ENCODE measurements at regions not wholly inside any gene's neighbourhood (a gene's known extent, or its start where the extent isn't known, plus 50 kb on each side); places are given as distances from the start of the nearest gene placed in this dataset.
"Not testable (repeated sequence)": the region's sequence is repeated elsewhere in the genome, so short reads cannot be mapped to it uniquely, and the experiment has no call there.

DNA sequence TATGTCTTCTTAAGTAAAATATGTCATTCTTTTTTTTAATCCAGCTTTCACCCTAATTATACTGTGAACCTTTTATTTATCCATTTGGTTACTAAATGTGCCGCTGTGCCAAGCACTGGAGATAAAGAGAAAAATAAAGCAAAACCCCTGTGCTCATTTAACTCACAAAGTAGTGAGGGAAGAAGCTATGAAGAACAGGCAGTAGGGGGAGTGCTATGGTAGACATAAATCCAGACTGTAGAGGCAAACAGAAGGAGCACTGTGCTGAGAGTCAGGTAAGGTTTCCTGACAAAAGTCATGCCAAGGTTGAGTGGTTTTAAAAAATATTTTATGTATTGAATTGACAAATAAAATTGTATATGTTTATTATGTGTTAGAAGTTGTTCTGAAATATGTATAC is 188.5 kb upstream of the SYT10 start:
- Histone ChIP-seq H3K4me3 (no peak overlapping the region), H3K27ac (ENCODE audit: low read depth in 1 of 2, low read length in 1 of 2) (no peak overlapping the region), H3K9me3 (ENCODE audit: control insufficient read depth in 4 of 4, insufficient read depth in 3 of 4, low read length in 3 of 4) (no peaks in the 10 kb centered on the region), H3K4me1 (ENCODE audit: control insufficient read depth in 5 of 5, insufficient read depth in 5 of 5, low read length in 5 of 5) (no peaks in the 10 kb centered on the region), H3K27me3 (ENCODE audit: control insufficient read depth in 3 of 3, insufficient read depth in 3 of 3, low read length in 2 of 3) (no peaks in the 10 kb centered on the region), H3K9ac (ENCODE audit: insufficient read depth in 1 of 2, low read length in 2 of 2) (no peak overlapping the region), H3K36me3 (ENCODE audit: control insufficient read depth in 4 of 4, insufficient read depth in 4 of 4, low read length in 4 of 4) (no peaks in the 10 kb centered on the region)
- ATAC-seq (ENCODE audit: insufficient read depth, low FRiP score) = no peak
- TF ChIP-seq, protein P1, sequence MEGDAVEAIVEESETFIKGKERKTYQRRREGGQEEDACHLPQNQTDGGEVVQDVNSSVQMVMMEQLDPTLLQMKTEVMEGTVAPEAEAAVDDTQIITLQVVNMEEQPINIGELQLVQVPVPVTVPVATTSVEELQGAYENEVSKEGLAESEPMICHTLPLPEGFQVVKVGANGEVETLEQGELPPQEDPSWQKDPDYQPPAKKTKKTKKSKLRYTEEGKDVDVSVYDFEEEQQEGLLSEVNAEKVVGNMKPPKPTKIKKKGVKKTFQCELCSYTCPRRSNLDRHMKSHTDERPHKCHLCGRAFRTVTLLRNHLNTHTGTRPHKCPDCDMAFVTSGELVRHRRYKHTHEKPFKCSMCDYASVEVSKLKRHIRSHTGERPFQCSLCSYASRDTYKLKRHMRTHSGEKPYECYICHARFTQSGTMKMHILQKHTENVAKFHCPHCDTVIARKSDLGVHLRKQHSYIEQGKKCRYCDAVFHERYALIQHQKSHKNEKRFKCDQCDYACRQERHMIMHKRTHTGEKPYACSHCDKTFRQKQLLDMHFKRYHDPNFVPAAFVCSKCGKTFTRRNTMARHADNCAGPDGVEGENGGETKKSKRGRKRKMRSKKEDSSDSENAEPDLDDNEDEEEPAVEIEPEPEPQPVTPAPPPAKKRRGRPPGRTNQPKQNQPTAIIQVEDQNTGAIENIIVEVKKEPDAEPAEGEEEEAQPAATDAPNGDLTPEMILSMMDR (IDR thresholded peaks at IDR 0.05; ENCODE audit: control extremely low read depth, extremely low read depth) = no peak
- 92 to 94% methylated on average over 1 of the region's 1 CpG for WGBS, 2 donors
- no peak for DNase-seq

DNA sequence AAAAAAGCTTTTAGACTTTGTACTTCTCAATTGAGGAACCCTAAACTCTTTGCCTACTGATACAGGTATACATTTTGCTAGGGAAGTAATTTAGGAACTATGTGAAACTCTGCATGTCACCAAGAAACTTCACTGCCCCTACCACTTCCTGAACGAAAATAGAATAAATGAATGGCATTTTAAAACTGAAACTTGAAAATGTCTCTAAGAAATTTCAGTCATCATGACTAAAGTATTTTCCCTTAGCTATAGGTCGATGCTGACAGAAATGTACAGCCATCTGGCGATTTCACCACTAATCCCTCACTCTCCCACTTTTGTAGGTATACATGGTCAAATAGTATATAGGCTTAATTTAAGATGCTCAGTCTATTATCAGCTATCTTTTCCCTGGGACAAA is 194.9 kb upstream of the SYT10 start:
- Histone ChIP-seq H3K27ac (ENCODE audit: low read depth in 1 of 2, low read length in 1 of 2) (no peak overlapping the region), H3K27me3 (ENCODE audit: control insufficient read depth in 3 of 3, insufficient read depth in 3 of 3, low read length in 2 of 3) (no peaks in the 10 kb centered on the region), H3K4me1 (ENCODE audit: control insufficient read depth in 5 of 5, insufficient read depth in 5 of 5, low read length in 5 of 5) (no peaks in the 10 kb centered on the region), H3K4me3 (no peak overlapping the region), H3K9ac (ENCODE audit: insufficient read depth in 1 of 2, low read length in 2 of 2) (no peak overlapping the region), H3K36me3 (ENCODE audit: control insufficient read depth in 4 of 4, insufficient read depth in 4 of 4, low read length in 4 of 4) (no peaks in the 10 kb centered on the region), H3K9me3 (ENCODE audit: control insufficient read depth in 4 of 4, insufficient read depth in 3 of 4, low read length in 3 of 4) (no peaks in the 10 kb centered on the region)
- TF ChIP-seq, protein P1 (IDR thresholded peaks at IDR 0.05; ENCODE audit: control extremely low read depth, extremely low read depth) = no peak
- 61 to 64% methylated on average over 3 of the region's 3 CpGs for WGBS, 2 donors
- DNase-seq = no peak
- ATAC-seq (ENCODE audit: insufficient read depth, low FRiP score) = no peak

DNA sequence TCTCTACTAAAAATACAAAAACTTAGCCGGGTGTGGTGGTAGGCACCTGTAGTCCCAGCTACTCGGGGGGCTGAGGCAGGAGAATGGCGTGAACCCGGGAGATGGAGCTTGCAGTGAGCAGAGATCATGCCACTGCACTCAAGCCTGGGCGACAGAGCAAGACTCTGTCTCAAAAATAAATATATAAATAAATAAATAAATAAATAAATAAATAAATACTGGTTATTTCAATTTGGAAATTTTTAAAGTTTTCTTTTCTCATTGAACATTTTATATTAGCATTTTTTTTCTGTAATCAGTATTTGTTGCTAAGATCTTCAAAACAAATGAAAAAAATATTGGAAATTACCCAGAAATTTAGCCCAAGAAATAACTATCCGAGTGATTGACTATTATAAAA is 197.3 kb upstream of the SYT10 start:
- H3K36me3 ChIP-seq (ENCODE audit: control insufficient read depth in 4 of 4, insufficient read depth in 4 of 4, low read length in 4 of 4) = not testable (repeated sequence)
- WGBS, 2 donors = 88 to 91% methylated on average over 6 of the region's 6 CpGs

DNA sequence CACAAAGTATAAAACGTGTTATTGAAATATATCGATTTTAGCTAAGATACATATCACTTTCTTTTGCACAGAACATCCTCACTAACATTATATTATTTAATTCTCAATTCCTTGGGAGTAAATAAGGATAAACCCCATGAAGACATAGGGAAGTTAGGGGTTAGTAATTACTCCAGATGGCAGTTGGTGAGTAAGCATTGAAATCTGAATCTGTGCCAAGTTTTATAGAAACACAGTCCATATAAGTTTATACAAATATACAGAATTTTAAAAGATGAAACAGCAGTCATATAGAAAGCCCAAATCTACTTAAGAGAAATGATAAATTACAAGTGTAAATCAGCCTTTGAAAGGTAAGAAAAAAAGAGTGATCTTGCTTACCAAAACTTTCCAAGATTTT is 200.4 kb upstream of the SYT10 start:
- H3K36me3 ChIP-seq (ENCODE audit: control insufficient read depth in 4 of 4, insufficient read depth in 4 of 4, low read length in 4 of 4) = no peaks in the 10 kb centered on the region
- no peak for ATAC-seq (ENCODE audit: insufficient read depth, low FRiP score)
- no peak overlapping the region for H3K27ac ChIP-seq (ENCODE audit: low read depth in 1 of 2, low read length in 1 of 2)
- no peaks in the 10 kb centered on the region for H3K27me3 ChIP-seq (ENCODE audit: control insufficient read depth in 3 of 3, insufficient read depth in 3 of 3, low read length in 2 of 3)
- H3K9me3 ChIP-seq (ENCODE audit: control insufficient read depth in 4 of 4, insufficient read depth in 3 of 4, low read length in 3 of 4) = no peaks in the 10 kb centered on the region
- DNase-seq = no peak
- H3K4me1 ChIP-seq (ENCODE audit: control insufficient read depth in 5 of 5, insufficient read depth in 5 of 5, low read length in 5 of 5) = no peaks in the 10 kb centered on the region
- WGBS, 2 donors = 91 to 94% methylated on average over 2 of the region's 2 CpGs
- TF ChIP-seq, protein P1 (IDR thresholded peaks at IDR 0.05; ENCODE audit: control extremely low read depth, extremely low read depth) = no peak
- H3K9ac ChIP-seq (ENCODE audit: insufficient read depth in 1 of 2, low read length in 2 of 2) = no peak overlapping the region
- H3K4me3 ChIP-seq = no peak overlapping the region

More for the DNA sequence above, 197.3 kb upstream of the SYT10 start:
- H3K9me3 ChIP-seq (ENCODE audit: control insufficient read depth in 4 of 4, insufficient read depth in 3 of 4, low read length in 3 of 4); ATAC-seq (ENCODE audit: insufficient read depth, low FRiP score); H3K27ac ChIP-seq (ENCODE audit: low read depth in 1 of 2, low read length in 1 of 2); DNase-seq; H3K4me3 ChIP-seq; H3K9ac ChIP-seq (ENCODE audit: insufficient read depth in 1 of 2, low read length in 2 of 2); H3K4me1 ChIP-seq (ENCODE audit: control insufficient read depth in 5 of 5, insufficient read depth in 5 of 5, low read length in 5 of 5); H3K27me3 ChIP-seq (ENCODE audit: control insufficient read depth in 3 of 3, insufficient read depth in 3 of 3, low read length in 2 of 3): not testable (repeated sequence)

Data from lung (tissue), 11 donors.